ENCODE measurements at regions not wholly inside any gene's neighbourhood (a gene's known extent, or its start where the extent isn't known, plus 50 kb on each side); places are given as distances from the start of the nearest gene placed in this dataset.

DNA sequence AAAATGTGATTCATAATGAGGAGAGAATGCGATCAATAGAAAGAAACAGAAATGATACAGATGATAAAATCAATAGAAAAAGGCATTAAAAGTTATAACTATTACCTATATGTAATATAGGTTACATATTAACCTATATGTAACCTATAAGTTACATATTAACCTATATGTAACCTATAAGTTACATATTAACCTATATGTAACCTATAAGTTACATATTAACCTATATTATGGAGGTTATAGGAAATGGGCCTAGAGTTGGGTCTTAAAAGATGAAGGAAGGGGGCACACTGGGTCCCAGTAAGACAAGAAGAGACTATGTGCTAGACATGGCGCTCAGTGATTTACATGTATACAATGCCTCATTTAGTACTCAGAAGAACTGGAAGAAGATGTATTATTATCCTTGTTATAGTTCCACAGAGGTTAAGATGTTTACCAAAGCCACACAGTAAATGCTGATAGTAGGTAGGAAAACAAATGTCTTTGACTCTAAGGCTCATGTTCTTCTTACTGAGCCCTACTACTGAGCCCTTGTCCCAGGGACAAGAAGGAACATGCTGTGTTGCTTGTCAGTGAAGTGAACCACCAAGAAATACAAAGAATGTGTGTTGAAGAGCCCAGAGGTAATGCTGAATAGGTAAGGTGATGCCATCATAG, 444.6 kb upstream of the PLXNA2 start:
- no peak overlapping the region for H3K27ac ChIP-seq (replicated peaks in 1 of 4)
- intact Hi-C loops (cut with DNase I): no loop called here
- 91% methylated on average over 2 of the region's 2 CpGs for WGBS
- no peak overlapping the region for H3K4me3 ChIP-seq
- H3K9me3 ChIP-seq: peaks cover 0 to 12% (median 0%) of the 10 kb centered on the region in 4 donors
- no peaks in the 10 kb centered on the region for H3K4me1 ChIP-seq
- DNase-seq (ENCODE audit: extremely low spot score): no peak
- TF ChIP-seq POLR2A (IDR thresholded peaks at IDR 0.05; ENCODE audit: low read depth) (no peak), POLR2AphosphoS5 (IDR thresholded peaks at IDR 0.05) (no peak), EP300 (IDR thresholded peaks at IDR 0.05) (no peak)
- TF ChIP-seq, protein P1, sequence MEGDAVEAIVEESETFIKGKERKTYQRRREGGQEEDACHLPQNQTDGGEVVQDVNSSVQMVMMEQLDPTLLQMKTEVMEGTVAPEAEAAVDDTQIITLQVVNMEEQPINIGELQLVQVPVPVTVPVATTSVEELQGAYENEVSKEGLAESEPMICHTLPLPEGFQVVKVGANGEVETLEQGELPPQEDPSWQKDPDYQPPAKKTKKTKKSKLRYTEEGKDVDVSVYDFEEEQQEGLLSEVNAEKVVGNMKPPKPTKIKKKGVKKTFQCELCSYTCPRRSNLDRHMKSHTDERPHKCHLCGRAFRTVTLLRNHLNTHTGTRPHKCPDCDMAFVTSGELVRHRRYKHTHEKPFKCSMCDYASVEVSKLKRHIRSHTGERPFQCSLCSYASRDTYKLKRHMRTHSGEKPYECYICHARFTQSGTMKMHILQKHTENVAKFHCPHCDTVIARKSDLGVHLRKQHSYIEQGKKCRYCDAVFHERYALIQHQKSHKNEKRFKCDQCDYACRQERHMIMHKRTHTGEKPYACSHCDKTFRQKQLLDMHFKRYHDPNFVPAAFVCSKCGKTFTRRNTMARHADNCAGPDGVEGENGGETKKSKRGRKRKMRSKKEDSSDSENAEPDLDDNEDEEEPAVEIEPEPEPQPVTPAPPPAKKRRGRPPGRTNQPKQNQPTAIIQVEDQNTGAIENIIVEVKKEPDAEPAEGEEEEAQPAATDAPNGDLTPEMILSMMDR (IDR thresholded peaks at IDR 0.05): no peak
- no peaks in the 10 kb centered on the region for H3K36me3 ChIP-seq
- H3K27me3 ChIP-seq: no peaks in the 10 kb centered on the region

DNA sequence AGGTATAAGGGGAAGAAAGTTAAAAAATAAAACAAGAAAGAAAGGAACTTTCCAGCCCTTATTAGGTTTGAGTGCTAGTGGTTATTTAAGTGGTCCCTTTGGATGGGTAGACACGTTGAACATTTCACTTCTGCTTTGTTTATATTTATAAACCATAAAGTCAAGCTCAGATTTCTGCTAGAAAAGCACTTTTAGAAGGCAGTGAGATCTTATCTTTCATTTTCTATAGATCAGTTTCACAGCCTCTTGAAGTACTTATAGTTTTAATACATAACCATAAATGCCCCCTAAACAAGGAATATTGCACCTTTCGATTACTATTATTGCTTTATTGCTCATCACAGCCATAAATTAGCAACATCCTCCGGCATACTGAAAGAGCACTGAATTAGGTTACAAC, 446.8 kb upstream of the PLXNA2 start:
- no peaks in the 10 kb centered on the region for H3K27me3 ChIP-seq
- intact Hi-C loops (cut with DNase I): no loop called here
- DNase-seq (ENCODE audit: extremely low spot score): no peak
- no peaks in the 10 kb centered on the region for H3K36me3 ChIP-seq
- TF ChIP-seq EP300 (IDR thresholded peaks at IDR 0.05): no peak
- TF ChIP-seq POLR2AphosphoS5 (IDR thresholded peaks at IDR 0.05): no peak
- TF ChIP-seq, protein P1 (IDR thresholded peaks at IDR 0.05): no peak
- no peak for TF ChIP-seq POLR2A (IDR thresholded peaks at IDR 0.05; ENCODE audit: low read depth)
- no peak overlapping the region for H3K4me3 ChIP-seq
- peaks cover 0 to 12% (median 0%) of the 10 kb centered on the region in 4 donors for H3K9me3 ChIP-seq
- no peaks in the 10 kb centered on the region for H3K4me1 ChIP-seq
- no peak overlapping the region for H3K27ac ChIP-seq (replicated peaks in 1 of 4)
- 68% methylated on average over 3 of the region's 3 CpGs for WGBS

DNA sequence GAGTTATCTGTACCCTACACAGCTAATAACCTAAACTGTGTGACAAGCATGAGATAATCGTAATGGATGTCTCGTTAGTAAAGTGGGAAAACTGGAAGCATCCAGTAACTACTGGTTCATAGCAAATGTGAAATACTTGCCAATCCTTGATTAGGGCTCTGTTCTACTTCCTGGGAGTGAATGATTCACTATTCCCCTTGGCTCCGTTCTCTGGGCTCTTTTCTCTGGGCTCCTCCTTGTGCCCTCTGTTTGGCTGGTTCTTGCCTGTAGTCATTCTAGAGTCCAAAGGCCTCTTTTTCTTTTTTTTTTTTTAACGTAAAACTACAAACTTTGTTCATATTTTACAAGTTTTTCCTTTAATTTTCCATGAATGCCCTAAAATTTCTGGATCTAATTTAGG, 465.8 kb upstream of the PLXNA2 start:
- no peak overlapping the region for H3K27ac ChIP-seq (replicated peaks in 1 of 4)
- no peaks in the 10 kb centered on the region for H3K36me3 ChIP-seq
- H3K9me3 ChIP-seq: no peaks in the 10 kb centered on the region
- WGBS: 86% methylated on average over 4 of the region's 4 CpGs
- no peak for DNase-seq (ENCODE audit: extremely low spot score)
- H3K4me3 ChIP-seq: no peak overlapping the region
- H3K4me1 ChIP-seq: no peaks in the 10 kb centered on the region
- TF ChIP-seq POLR2A (IDR thresholded peaks at IDR 0.05; ENCODE audit: low read depth): no peak
- no peak for TF ChIP-seq EP300 (IDR thresholded peaks at IDR 0.05)
- no peak for TF ChIP-seq POLR2AphosphoS5 (IDR thresholded peaks at IDR 0.05)
- TF ChIP-seq, protein P1 (IDR thresholded peaks at IDR 0.05): no peak
- intact Hi-C loops (cut with DNase I): no loop called here
- H3K27me3 ChIP-seq: no peaks in the 10 kb centered on the region

DNA sequence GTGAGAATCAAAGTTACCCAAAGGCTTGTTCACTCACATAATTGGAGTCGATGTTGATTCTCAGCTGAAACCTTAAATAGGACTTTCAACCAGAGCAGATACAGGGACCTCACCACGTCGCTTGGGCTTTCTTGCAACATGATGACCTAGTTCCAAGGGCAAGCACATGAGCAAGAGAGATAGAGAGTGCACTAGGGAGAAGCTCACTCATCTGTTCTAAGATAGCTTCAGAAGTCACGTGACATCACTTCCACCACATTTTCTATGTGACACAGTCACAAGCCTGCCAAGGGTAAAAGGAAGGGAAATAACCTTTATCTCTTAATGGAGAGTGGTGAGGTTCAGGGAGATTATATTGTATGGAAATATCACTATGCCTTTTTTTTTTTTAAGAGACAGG, 470.1 kb upstream of the PLXNA2 start:
- intact Hi-C loops (cut with DNase I): no loop called here
- H3K4me1 ChIP-seq: no peaks in the 10 kb centered on the region
- no peaks in the 10 kb centered on the region for H3K36me3 ChIP-seq
- H3K9me3 ChIP-seq: no peaks in the 10 kb centered on the region
- H3K27ac ChIP-seq (replicated peaks in 1 of 4): no peak overlapping the region
- no peaks in the 10 kb centered on the region for H3K27me3 ChIP-seq
- no peak overlapping the region for H3K4me3 ChIP-seq
- TF ChIP-seq EP300 (IDR thresholded peaks at IDR 0.05): no peak
- TF ChIP-seq POLR2AphosphoS5 (IDR thresholded peaks at IDR 0.05): no peak
- no peak for TF ChIP-seq POLR2A (IDR thresholded peaks at IDR 0.05; ENCODE audit: low read depth)
- TF ChIP-seq, protein P1 (IDR thresholded peaks at IDR 0.05): no peak
- DNase-seq (ENCODE audit: extremely low spot score): no peak
- 90% methylated on average over 4 of the region's 4 CpGs for WGBS

DNA sequence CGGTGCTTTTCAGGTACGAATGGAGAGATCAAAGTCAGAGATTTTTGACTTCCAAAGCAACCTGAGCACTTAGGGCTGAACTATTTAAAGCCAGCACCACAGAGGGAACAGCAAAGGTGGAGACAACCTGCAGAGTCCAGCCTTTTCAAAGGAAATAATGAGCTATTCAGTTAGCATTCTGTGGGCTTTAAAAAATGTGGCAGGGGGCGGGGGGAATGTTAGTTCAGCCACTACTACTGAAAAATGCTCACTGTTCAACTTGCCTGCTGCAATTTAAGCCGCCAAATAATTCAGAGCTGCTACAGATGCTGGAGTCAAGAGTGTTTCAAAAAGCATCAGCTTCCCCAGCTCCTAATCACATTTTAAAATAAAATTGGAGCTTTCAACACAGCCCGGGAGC, 473.3 kb upstream of the PLXNA2 start:
- no peaks in the 10 kb centered on the region for H3K36me3 ChIP-seq
- 81% methylated on average over 5 of the region's 5 CpGs for WGBS
- DNase-seq (ENCODE audit: extremely low spot score): no peak
- intact Hi-C loops (cut with DNase I): no loop called here
- no peaks in the 10 kb centered on the region for H3K27me3 ChIP-seq
- TF ChIP-seq EP300 (IDR thresholded peaks at IDR 0.05) (no peak), POLR2AphosphoS5 (IDR thresholded peaks at IDR 0.05) (no peak), POLR2A (IDR thresholded peaks at IDR 0.05; ENCODE audit: low read depth) (no peak)
- TF ChIP-seq, protein P1 (IDR thresholded peaks at IDR 0.05): no peak
- H3K27ac ChIP-seq (replicated peaks in 1 of 4): no peak overlapping the region
- peaks cover 0 to 19% (median 11%) of the 10 kb centered on the region in 4 donors for H3K9me3 ChIP-seq
- H3K4me1 ChIP-seq: no peaks in the 10 kb centered on the region
- no peak overlapping the region for H3K4me3 ChIP-seq
